ENCODE measurements at regions not wholly inside any gene's neighbourhood (a gene's known extent, or its start where the extent isn't known, plus 50 kb on each side); places are given as distances from the start of the nearest gene placed in this dataset.

GRCh38 chr9:14031810-14032209 is 282.1 kb downstream of the NFIB start:
- DNase-seq: no peak

DNA sequence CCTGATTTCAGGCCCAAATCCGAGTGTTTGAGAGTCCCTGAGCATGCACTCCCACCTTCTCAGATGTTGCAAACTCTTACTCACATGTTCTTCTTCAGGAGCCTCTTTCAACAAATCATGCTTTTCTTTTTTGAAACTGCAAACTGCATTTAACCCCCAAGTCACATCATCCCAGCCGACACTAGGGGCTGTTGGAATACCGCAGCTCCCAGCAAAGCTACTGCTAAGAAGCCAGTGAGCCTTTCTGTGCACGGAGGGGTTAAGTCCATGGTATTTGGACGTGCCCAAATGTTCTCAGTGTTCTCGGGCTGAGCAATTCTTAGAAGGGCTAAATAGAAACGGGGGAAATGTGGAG is 282.9 kb downstream of the NFIB start:
- DNase-seq: no peak

- DNase-seq: no peak
Observed at GRCh38 chr9:14030375-14031059, 283.4 kb downstream of the NFIB start.

- DNase-seq: no peak
Observed at GRCh38 chr9:14029806-14030374, 284.1 kb downstream of the NFIB start.

DNA sequence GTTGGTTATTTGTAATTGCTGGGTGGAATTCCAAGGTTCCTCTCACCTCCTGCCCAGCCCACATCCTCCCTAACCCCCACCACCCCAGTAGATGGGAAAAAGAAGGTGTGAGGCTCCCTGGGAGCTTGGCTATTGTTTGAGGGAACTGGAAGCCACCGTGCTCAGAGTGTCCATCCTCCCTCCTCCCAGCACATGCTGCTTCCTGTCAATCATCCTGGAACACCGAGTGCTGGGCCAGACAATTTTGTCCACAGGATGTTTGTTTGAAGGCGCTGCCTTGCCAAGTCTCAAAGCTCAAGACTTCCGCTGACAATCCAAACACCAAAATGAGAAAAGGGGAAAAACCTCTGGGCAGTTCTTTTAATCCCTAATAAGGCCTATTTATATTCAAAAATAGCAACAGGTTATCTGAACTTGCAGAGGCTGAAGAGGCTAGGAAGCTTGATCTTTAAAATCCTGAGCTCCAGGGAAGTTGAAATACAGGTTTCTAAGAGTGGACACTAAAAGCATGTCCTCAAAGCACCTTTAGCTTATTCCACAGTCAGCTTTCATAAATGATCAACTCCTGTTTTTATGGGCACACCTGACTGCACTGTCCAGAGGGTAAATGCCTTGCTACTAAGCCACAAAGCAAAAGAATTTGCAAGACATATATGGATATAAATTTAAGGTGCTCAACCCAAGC is 286.7 kb downstream of the NFIB start:
- DNase-seq: no peak

DNA sequence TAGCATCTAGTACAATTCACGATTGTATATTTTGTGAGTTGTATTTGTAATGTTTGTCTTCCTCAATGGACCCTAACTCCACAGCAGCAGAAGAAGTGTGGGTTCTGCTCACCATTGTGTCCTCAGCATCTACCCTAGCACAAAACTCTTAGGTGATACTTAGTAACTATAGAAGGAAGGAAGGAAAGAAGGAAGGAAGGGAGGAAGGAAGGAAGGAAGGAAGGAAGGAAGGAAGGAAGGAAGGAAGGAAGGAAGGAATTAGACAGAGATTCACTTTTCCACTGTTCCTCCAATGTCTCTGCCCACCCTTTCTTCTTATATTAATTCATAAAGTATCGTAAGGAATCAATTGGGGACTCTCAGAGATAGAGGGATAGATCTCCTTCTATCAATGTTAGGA is 288.2 kb downstream of the NFIB start:
- no peak for DNase-seq

DNA sequence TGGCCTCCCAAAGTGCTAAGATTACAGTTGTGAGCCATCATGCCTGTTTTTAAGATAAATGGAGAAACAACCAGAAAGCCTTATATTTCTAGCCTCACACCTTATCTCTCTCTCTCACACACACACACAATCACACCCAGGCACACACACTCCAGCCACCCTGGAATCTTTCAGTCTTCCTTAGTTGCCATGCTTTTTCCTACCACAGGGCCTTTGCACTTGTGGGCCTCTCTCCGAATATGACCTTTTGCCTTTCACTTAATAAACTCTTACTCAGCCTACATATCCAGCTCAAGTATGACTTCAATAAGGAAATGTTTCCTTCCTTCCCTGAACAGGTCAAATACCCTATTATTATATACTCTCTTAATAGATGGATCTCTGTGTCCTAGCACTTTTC is 290.7 kb downstream of the NFIB start:
- DNase-seq: no peak

GRCh38 chr9:14021871-14022525 is 291.9 kb downstream of the NFIB start:
- DNase-seq: no peak

GRCh38 chr9:14018081-14018480 is 295.9 kb downstream of the NFIB start:
- DNase-seq: no peak

DNA sequence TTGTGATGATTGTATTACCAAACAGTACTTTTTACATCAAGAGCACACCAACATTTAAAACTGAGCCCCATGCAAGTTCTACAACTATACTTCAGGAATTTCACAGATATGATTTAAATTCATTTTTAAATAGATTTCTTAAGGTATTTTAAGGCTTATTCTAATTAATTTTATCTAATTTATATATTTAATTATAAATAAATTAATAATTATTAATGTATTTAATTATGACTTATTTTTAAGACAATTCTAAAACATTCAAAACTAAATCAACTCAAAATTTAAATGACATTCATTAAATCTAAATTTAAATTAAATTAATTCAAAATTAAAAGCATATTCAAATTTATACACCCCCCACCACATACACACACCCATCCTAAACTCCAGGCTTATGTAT is 299.2 kb downstream of the NFIB start:
- DNase-seq: no peak

DNA sequence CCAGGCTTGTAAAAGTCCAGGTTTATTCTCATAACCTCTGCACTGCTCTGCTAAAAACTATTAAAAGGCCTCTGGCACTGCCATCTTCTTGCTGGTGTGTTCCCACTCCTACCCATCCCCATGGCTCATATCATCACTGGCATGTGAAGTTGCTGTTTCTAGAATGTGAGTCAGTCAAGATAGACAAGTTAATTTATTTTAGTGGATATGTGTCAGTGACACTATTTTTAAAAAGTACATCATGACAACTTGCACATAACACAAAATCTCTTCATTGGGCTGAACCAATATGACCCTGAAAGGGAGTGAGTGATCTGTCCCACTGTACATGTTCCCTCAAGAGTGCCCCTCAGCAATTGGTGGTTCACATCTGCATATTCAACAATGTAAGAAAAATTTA is 299.7 kb downstream of the NFIB start:
- DNase-seq: no peak

DNA sequence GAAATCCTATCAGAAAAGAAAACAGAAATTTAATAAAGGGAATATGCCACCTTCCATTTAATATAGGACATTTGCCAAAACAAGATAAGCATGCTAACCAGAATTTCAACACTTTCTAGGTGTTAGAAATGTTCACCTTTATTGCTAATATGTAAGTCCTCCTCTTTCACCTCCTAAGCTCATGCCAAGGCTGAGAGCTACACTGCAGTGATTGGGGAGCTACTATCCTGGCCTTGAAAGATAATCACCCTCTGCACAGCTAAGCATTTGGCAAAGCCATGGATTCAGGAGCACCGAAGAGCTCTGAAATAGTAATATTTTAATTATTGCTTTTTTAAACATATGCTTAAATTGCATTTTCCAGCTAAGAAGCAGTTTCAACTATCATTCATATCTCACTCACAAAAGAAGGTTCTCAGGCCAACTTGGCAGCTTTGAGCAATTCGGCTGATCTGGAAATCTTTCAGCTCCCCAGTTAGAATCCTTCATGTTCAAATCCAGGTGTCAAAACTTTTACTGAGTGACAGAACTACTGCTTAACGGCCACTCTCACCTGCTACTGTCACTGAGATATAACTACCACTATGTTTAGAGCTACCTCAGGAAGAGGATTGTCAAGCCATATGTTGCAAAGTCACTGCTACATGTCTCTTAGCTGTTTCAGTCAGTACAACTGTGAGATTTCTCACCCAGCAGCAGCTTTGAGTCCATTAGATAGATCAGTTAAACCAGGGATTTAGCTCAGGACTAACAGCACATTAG is 302.0 kb downstream of the NFIB start:
- no peak for DNase-seq

DNA sequence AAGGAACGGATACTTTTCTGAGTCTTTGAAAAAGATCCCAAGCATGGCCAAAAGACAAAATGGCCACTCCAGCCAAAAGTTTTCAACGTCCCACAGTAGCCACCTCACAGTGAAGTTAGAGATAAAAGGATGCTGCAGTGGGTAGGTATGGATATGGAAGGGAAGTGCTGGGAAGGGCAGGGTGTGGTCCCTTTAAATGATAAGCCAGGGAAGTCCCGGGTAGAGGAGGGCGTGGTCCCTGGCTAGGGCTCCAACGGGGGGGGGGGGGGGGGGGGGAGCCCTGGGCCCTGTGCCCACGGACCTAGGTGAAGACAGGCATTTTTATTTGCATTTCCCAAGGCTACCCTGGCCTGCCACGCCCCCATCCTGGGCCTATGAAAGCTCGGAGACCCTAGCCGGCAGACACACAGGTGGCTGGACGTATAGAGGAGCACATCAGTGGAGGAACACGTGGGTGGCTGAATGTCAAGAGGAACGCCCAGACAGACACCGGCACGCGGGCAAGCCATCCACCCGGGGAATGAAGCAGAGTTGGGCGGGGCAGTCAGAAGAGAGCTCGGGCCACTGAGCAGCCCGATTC is 306.7 kb downstream of the NFIB start:
- DNase-seq: no peak

DNA sequence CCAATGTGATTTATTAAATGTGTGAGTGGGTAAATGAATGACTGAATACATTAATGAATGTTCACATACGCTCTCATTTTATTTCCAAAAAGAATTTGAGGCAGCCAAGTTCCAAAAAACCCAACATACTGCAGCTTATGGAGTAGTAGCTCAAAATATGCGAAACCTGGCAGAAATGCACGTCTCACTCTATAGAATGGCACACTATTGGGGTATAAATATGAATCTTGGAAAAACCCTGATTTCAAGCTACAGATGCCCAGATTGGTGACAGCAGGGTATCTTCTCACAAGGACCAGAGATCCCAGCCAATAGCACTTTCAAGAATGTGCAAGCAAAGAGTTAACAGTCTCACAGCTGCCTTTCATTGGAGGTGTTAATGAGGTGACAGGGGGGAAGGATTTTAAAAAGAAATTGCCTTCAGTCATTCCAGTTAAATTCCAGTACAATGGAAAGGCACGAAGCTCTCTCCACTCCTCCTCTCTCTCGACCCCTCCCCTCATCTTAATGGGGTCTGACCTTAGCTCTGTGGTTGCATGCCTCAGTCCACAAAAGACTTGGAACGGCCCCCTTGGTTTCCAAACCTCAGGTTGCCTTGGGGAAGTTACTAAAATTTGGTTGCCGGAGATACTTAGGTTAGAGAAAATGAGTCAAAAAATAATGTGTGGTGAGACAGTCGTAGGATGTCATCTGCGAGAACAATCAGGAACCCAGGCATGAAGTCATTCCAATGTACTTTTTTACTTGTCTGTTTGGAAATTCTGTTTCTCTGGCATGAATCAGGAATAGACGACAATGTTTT is 307.4 kb downstream of the NFIB start:
- DNase-seq: no peak

DNA sequence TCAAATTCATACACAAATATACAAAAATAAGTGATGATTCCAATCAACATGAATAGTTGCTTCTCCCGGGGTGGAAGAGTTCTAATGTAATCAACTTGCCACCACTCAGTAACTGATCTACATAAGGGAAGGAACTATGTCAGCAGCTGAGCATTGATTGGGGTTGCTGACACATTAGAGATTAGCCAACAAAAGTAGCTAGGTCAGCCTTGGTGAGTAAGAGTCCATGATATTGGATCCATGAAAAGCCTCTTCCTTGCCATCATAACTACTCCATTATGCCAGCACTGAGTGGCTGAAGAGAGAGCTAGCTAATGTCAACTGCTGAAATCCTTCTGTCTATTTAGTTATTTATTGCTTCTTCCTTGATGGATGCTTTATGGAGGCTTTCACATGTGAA is 309.8 kb downstream of the NFIB start:
- no peak for DNase-seq

DNA sequence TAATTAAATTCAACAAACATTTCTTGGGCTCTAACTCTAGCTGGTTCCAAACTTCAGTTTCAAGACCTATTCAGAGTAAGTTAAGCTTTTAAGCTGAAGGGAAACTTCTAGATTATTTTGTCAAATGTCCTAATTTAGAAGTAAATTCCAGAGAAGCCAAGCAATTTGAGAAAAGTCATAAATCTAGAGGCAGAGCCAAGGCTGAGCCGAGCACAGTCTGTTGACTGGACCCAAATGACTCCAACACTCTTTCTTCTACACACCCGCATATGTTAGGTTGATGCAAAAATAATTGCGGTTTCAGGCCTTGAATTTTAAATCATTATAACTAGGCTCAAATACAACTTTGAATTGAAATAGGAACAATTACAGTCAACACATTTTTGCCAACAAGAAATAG is 319.7 kb downstream of the NFIB start:
- no peak for DNase-seq

DNA sequence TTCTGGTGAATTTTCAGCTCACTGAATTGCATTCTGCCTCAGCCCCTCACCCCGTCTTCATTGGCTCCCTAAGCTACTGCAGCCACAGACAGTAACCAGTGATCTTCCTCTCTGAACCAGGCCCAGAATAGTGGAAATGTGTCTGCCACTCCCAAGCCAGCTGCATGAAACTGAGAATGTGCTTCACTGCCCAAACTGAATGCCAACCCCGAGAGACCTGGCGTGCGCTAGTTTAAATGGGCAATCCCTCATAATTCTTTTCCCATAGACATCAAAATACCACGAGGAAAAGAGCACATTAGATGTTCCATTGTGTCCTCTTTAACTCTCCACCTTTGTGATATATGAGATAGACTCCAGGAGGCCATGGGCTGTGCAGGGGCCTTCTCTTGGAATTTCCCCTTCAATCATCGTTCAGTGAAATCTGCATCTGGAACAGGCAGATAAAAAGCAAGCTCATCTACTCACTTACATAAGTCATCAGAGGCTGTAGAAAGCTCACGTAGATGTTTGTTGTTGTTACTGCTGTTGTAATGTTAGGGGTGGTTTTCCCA is 320.2 kb downstream of the NFIB start:
- no peak for DNase-seq

DNA sequence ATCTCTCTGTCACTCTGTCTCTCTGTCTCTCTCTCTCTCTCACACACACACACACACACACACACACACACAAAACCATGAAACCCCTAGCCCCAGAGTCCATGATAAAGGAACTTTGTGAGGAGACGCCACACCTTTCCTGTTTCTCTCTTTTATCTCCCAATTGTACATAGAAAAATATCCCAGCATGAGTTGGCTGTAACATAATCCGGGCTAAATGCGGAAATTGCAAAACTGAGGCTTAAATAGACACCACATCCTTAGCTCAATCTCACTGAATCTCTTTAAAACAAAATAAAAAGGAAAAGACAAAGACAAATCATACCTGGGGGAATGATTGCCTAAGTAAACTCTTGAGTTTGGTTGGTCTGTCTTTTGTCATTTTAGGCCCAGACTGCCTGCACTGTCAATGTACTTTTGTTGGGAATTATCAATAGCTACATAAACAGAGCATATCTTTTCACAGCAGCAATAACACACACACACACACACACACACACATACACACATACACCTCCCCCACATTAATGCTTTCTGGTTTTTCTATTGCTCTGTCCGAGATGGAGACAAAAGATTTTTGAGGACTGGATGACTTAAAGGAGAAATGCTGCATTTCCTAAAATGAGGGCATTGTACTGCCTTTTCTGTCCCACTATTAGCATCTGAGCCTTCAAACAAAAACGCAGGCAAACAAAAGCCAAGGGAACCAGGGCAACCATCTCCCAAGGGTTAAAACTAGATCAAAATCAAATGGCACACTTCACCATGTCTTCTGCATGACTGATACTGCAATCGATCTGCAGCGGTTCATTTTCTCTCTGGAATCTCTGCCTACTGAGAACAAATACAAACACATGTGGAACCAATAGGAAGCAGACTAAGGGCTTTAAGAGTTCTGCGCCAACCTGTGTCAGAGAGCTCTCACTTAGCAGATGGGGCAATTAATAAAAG is 321.5 kb downstream of the NFIB start:
- no peak for DNase-seq

DNA sequence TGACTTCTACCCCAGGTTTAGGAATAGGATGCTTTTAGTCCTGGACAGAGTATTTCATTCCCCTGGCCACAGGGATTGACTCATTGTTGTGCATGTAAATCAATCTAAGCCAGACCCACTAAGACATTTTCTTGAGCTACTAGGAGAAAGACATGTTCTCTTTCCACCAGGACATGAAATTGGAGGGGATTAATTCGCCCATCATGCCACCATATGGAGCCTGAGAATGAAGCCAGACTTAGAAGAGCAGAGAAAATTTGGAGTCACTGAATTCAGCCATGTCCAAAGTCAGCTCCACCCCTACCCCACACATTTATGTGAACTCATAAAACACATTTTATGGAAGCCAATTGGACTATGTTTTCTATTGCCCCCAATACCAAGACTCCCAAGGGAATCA is 322.5 kb downstream of the NFIB start:
- no peak for DNase-seq

DNA sequence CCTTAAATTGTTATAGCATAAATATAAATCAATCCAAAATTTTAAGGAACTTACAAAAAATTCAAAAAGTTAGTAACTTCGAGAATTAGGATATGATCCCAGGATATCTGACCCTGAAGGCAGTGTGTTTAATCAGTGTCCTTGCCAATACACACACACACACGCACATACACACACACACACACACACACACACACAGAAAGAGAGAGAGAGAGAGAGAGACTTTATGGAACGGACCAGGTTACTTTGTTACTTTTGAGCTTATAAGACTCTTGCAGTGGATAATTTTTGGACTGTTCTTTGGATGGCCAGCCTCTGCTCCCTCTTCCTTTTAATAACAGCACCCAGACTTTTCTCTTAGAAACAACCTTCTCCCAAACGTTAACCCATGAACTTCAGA is 322.9 kb downstream of the NFIB start:
- no peak for DNase-seq

DNA sequence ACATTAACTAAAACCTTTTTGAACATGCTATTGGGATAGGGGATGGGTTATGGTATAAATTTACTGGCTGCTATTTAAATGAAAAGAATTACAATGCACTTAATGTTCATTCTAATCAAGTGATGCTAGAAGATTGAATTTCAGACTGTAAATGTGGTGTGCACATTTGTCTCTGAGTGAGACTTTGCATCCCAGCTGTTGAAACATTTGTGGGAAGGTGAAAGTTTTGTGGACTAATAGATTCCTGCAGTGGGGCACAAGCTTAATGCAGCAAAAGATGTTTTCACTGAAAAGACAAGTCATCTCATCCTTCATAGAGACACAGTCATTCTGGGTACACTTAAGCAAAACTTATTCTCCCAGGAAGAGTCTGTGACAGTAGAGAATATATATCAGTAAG is 323.6 kb downstream of the NFIB start:
- DNase-seq: no peak
